ENCODE measurements at regions not wholly inside any gene's neighbourhood (a gene's known extent, or its start where the extent isn't known, plus 50 kb on each side); places are given as distances from the start of the nearest gene placed in this dataset.
"Not testable (repeated sequence)": the region's sequence is repeated elsewhere in the genome, so short reads cannot be mapped to it uniquely, and the experiment has no call there.

- Mint-ChIP-seq H3K4me3 (no peak overlapping the region), H3K27me3 (peaks cover 1 to 23% of the 10 kb centered on the region in 2 donors), H3K36me3 (no peaks in the 10 kb centered on the region), H3K4me1 (no peaks in the 10 kb centered on the region), H3K9me3 (no peaks in the 10 kb centered on the region), H3K27ac (no peak overlapping the region)
- DNase-seq, result no peak
- H3K27ac ChIP-seq (ENCODE audit: low read depth, low read length), result no peak overlapping the region
- H3K27me3 ChIP-seq (ENCODE audit: insufficient read depth, low read length, poor library complexity, severe bottlenecking), result peaks cover 4% of the 10 kb centered on the region
- ChIA-PET CTCF (no interaction called here), POLR2A (no interaction called here)
- no peak overlapping the region for H3K4me3 ChIP-seq (ENCODE audit: low read length)
- H3K36me3 ChIP-seq (ENCODE audit: insufficient read depth, low read length), result no peaks in the 10 kb centered on the region
- H3K9me3 ChIP-seq (ENCODE audit: low read length), result no peaks in the 10 kb centered on the region
- H3K4me1 ChIP-seq (ENCODE audit: insufficient read depth, low read length), result no peaks in the 10 kb centered on the region
Observed at GRCh38 chr5:34553581-34553980, 102.5 kb upstream of the RAI14 start.

DNA sequence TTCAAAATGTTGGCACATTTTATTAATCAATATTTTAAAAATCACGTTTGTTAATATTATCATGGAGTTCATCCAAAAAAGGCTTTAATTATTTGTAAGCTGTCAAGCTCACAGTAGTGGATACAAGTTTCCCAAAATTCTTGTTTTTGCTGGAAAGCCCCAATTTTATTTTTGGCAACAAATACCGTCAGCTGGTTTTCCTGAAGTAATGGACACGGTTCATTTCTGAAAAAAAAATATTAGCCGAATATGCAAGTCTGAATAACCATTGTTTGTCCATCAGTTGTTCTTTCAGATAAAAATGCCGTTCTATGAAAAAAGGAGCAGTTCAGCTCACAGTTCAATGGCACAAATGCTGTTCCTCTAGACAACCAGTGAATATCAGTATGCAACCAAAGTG is 101.5 kb upstream of the RAI14 start:
- POLR2A ChIA-PET, result no interaction called here

DNA sequence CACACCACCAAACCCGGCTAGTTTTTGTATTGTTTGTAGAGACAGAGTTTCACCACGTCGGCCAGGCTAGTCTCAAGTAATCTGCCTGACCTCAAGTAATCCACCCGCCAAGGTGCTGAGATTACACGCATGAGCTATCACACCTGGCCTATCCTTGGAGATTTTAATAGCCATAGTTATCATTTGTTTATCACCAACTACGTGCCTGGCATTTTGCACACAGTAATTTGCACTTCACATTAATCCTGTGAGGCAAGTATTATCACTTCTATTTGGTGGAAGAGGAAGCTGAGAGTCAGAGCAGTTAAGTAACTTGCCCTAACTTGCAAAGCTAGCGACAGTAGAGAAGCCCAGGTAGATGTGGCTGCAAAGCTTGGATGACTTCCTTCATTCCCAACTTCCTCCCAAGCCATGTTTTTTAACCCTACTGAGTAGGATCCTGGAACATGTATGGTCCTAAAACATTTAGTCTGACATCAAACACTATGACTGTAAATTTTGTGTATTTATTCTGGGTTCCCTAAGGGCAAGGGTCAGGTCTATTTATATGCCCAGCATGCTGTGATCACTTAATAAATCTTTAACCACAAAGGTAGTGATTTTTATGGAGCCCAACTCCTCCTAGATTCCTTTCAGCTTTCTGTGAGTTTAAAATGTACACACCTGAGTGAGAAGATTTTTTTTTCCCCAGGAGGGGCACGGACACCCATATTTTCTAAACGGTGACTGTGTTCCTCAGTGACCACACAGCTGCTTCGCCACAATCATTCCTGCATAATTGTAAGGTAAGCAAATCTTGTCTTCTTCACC is 100.2 kb upstream of the RAI14 start:
- no peak overlapping the region for H3K4me3 Mint-ChIP-seq
- H3K9me3 ChIP-seq (ENCODE audit: low read length), result no peaks in the 10 kb centered on the region
- H3K36me3 ChIP-seq (ENCODE audit: insufficient read depth, low read length), result no peaks in the 10 kb centered on the region
- no peaks in the 10 kb centered on the region for H3K4me1 ChIP-seq (ENCODE audit: insufficient read depth, low read length)
- ChIA-PET POLR2A (no interaction called here), CTCF (no interaction called here)
- no peak overlapping the region for H3K27ac ChIP-seq (ENCODE audit: low read depth, low read length)
- no peaks in the 10 kb centered on the region for H3K9me3 Mint-ChIP-seq
- H3K27me3 Mint-ChIP-seq, result peaks cover 0 to 14% of the 10 kb centered on the region in 2 donors
- H3K36me3 Mint-ChIP-seq, result no peaks in the 10 kb centered on the region
- H3K4me3 ChIP-seq (ENCODE audit: low read length), result no peak overlapping the region
- H3K27me3 ChIP-seq (ENCODE audit: insufficient read depth, low read length, poor library complexity, severe bottlenecking), result no peaks in the 10 kb centered on the region
- DNase-seq, result no peak
- no peak overlapping the region for H3K27ac Mint-ChIP-seq
- H3K4me1 Mint-ChIP-seq, result no peaks in the 10 kb centered on the region

More for the DNA sequence above, 101.5 kb upstream of the RAI14 start:
- H3K4me3 ChIP-seq (ENCODE audit: low read length), result no peak overlapping the region
- no peak overlapping the region for H3K4me3 Mint-ChIP-seq
- peaks cover 1 to 20% of the 10 kb centered on the region in 2 donors for H3K27me3 Mint-ChIP-seq
- H3K27me3 ChIP-seq (ENCODE audit: insufficient read depth, low read length, poor library complexity, severe bottlenecking), result no peaks in the 10 kb centered on the region
- CTCF ChIA-PET, result no interaction called here
- H3K9me3 ChIP-seq (ENCODE audit: low read length), result no peaks in the 10 kb centered on the region
- no peak overlapping the region for H3K27ac Mint-ChIP-seq
- no peaks in the 10 kb centered on the region for H3K36me3 Mint-ChIP-seq
- no peak for DNase-seq
- H3K36me3 ChIP-seq (ENCODE audit: insufficient read depth, low read length), result no peaks in the 10 kb centered on the region
- H3K27ac ChIP-seq (ENCODE audit: low read depth, low read length), result no peak overlapping the region
- no peaks in the 10 kb centered on the region for H3K4me1 ChIP-seq (ENCODE audit: insufficient read depth, low read length)
- no peaks in the 10 kb centered on the region for H3K4me1 Mint-ChIP-seq
- no peaks in the 10 kb centered on the region for H3K9me3 Mint-ChIP-seq

GRCh38 chr5:34556509-34556782 is 99.7 kb upstream of the RAI14 start:
- no peaks in the 10 kb centered on the region for H3K4me1 Mint-ChIP-seq
- DNase-seq, result no peak
- H3K9me3 Mint-ChIP-seq, result no peaks in the 10 kb centered on the region
- Histone ChIP-seq H3K4me1 (ENCODE audit: insufficient read depth, low read length) (no peaks in the 10 kb centered on the region), H3K36me3 (ENCODE audit: insufficient read depth, low read length) (no peaks in the 10 kb centered on the region), H3K27ac (ENCODE audit: low read depth, low read length) (no peak overlapping the region), H3K27me3 (ENCODE audit: insufficient read depth, low read length, poor library complexity, severe bottlenecking) (no peaks in the 10 kb centered on the region), H3K9me3 (ENCODE audit: low read length) (no peaks in the 10 kb centered on the region), H3K4me3 (ENCODE audit: low read length) (no peak overlapping the region)
- peaks cover 0 to 12% of the 10 kb centered on the region in 2 donors for H3K27me3 Mint-ChIP-seq
- ChIA-PET POLR2A (no interaction called here), CTCF (no interaction called here)
- H3K36me3 Mint-ChIP-seq, result no peaks in the 10 kb centered on the region
- no peak overlapping the region for H3K27ac Mint-ChIP-seq
- no peak overlapping the region for H3K4me3 Mint-ChIP-seq

GRCh38 chr5:34561581-34561980 is 94.5 kb upstream of the RAI14 start:
- CTCF ChIA-PET; H3K4me1 Mint-ChIP-seq; H3K27me3 Mint-ChIP-seq; H3K36me3 Mint-ChIP-seq; POLR2A ChIA-PET; H3K9me3 Mint-ChIP-seq; H3K4me3 ChIP-seq (ENCODE audit: low read length); H3K36me3 ChIP-seq (ENCODE audit: insufficient read depth, low read length); H3K4me1 ChIP-seq (ENCODE audit: insufficient read depth, low read length); H3K9me3 ChIP-seq (ENCODE audit: low read length); H3K27me3 ChIP-seq (ENCODE audit: insufficient read depth, low read length, poor library complexity, severe bottlenecking); H3K27ac Mint-ChIP-seq; H3K27ac ChIP-seq (ENCODE audit: low read depth, low read length); DNase-seq; H3K4me3 Mint-ChIP-seq: not testable (repeated sequence)

DNA sequence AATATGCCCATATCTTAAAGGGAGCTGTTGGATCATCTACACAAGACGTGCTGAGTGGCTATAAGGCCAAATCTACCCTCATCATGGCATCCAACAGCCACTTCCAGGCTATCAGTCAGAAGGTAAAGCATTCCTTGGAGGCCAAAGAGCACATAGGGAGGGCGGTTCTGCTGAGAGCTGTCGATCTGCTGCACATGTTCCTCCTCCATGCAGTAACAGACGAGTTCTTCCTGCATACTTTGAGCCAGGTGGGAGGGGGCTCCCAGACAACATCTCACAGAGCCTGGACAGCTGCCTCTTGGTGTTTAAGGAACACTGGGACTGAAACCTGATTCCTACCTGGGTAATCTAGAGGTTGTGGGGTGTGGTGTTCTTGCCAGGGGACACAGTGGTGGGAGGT is 93.3 kb upstream of the RAI14 start:
- no peaks in the 10 kb centered on the region for H3K36me3 Mint-ChIP-seq
- peaks cover 0 to 6% of the 10 kb centered on the region in 2 donors for H3K27me3 Mint-ChIP-seq
- ChIA-PET POLR2A (no interaction called here), CTCF (no interaction called here)
- no peaks in the 10 kb centered on the region for H3K4me1 Mint-ChIP-seq
- Histone ChIP-seq H3K36me3 (ENCODE audit: insufficient read depth, low read length) (no peaks in the 10 kb centered on the region), H3K27ac (ENCODE audit: low read depth, low read length) (no peak overlapping the region), H3K4me3 (ENCODE audit: low read length) (no peak overlapping the region), H3K4me1 (ENCODE audit: insufficient read depth, low read length) (no peaks in the 10 kb centered on the region), H3K9me3 (ENCODE audit: low read length) (no peaks in the 10 kb centered on the region), H3K27me3 (ENCODE audit: insufficient read depth, low read length, poor library complexity, severe bottlenecking) (no peaks in the 10 kb centered on the region)
- no peaks in the 10 kb centered on the region for H3K9me3 Mint-ChIP-seq
- no peak overlapping the region for H3K4me3 Mint-ChIP-seq
- DNase-seq, result no peak
- no peak overlapping the region for H3K27ac Mint-ChIP-seq

DNA sequence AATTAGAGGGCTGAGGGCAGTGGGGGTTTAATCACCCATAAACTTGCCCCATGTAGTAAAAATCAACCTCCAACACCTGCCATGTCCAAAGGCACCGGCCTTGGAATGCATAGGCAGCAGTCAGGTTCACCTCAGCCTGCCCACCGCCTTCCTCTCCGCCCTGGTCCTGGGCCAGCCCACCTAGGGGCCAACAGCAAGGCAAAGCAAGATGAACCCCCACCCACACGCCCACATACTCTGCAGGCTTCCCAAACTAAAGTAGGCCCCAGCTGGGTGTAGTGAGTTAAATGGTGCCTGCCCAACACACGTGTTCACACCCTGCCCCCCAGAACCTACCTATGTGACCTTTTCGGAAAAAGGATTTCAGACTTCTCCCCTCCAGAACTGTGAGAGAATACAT is 92.9 kb upstream of the RAI14 start:
- no peaks in the 10 kb centered on the region for H3K4me1 ChIP-seq (ENCODE audit: insufficient read depth, low read length)
- Mint-ChIP-seq H3K27ac (no peak overlapping the region), H3K9me3 (no peaks in the 10 kb centered on the region), H3K4me3 (no peak overlapping the region), H3K4me1 (no peaks in the 10 kb centered on the region), H3K27me3 (peaks cover 0 to under 1% of the 10 kb centered on the region in 2 donors), H3K36me3 (no peaks in the 10 kb centered on the region)
- no peak overlapping the region for H3K27ac ChIP-seq (ENCODE audit: low read depth, low read length)
- H3K36me3 ChIP-seq (ENCODE audit: insufficient read depth, low read length), result no peaks in the 10 kb centered on the region
- H3K9me3 ChIP-seq (ENCODE audit: low read length), result no peaks in the 10 kb centered on the region
- CTCF ChIA-PET, result no interaction called here
- H3K27me3 ChIP-seq (ENCODE audit: insufficient read depth, low read length, poor library complexity, severe bottlenecking), result no peaks in the 10 kb centered on the region
- no peak overlapping the region for H3K4me3 ChIP-seq (ENCODE audit: low read length)
- no peak for DNase-seq
- POLR2A ChIA-PET, result no interaction called here

- Mint-ChIP-seq H3K27me3 (no peaks in the 10 kb centered on the region), H3K9me3 (no peaks in the 10 kb centered on the region), H3K4me3 (no peak overlapping the region), H3K27ac (no peak overlapping the region), H3K4me1 (no peaks in the 10 kb centered on the region), H3K36me3 (no peaks in the 10 kb centered on the region)
- Histone ChIP-seq H3K9me3 (ENCODE audit: low read length) (no peaks in the 10 kb centered on the region), H3K27ac (ENCODE audit: low read depth, low read length) (no peak overlapping the region), H3K4me1 (ENCODE audit: insufficient read depth, low read length) (no peaks in the 10 kb centered on the region), H3K36me3 (ENCODE audit: insufficient read depth, low read length) (no peaks in the 10 kb centered on the region), H3K27me3 (ENCODE audit: insufficient read depth, low read length, poor library complexity, severe bottlenecking) (no peaks in the 10 kb centered on the region), H3K4me3 (ENCODE audit: low read length) (no peak overlapping the region)
- CTCF ChIA-PET, result no interaction called here
- DNase-seq, result no peak
- POLR2A ChIA-PET, result no interaction called here
Observed at GRCh38 chr5:34563931-34564709, 92.0 kb upstream of the RAI14 start.

Measured in CD8-positive, alpha-beta memory T cell (primary cell).